ENCODE measurements at regions not wholly inside any gene's neighbourhood (a gene's known extent, or its start where the extent isn't known, plus 50 kb on each side); places are given as distances from the start of the nearest gene placed in this dataset.

DNA sequence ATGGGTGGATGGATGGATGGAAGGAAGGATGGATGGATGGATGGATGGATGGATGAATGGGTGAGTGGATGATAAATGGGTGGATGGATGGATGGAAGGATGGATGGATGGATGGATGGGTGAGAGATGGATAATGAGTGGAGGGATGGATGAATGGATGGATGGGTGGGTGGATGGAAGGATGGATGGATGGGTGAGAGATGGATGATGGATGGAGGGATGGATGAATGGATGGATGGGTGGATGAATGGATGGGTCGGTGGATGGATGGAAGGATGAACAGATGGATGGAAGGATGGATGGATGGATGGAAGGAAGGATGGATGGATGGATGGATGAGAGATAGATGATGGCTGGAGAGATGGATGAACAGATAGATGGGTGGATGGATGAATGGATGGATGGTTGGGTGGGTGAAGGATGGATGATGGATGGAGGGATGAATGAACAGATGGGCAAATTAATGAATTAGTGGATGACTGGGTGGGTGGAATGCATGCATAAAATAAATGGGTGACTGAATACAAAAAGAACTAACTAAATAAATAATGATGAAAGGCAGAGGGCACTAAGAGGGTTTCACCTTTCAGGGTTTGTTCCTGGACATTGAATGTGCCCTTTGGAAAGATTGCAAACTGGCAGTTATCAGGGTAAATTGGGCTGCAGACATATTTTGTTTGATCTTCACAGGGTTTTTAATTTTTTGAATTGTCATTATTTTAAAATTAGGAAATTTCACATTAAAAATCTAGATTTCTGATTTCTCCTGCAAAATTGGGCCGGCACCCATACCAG is 50.9 kb upstream of the PTPN1 start:
- H3K9me1 ChIP-seq (ENCODE audit: control insufficient read depth, insufficient read depth, low read length): no peaks in the 10 kb centered on the region
- no peak for DNase-seq (ENCODE audit: extremely low read depth in 1 of 4, low spot score in 3 of 4)
- ChIA-PET CTCF (ENCODE audit: low intra/inter-chr PET ratio) (interaction anchor here (2.3 to 6.7 kb wide), 3 partner anchors 59 to 273 kb away, joined by 9 to 58 read pairs (median 21); partner anchors contain the start of gene CEBPB), POLR2A (interaction anchor here (0.9 kb wide), 1 partner anchor 8 kb away, joined by 3 read pairs; no protein-coding TSS in a partner anchor)
- H3K79me2 ChIP-seq (ENCODE audit: control insufficient read depth, insufficient read depth, low read length): no peaks in the 10 kb centered on the region
- H3K36me3 ChIP-seq (ENCODE audit: control insufficient read depth, insufficient read depth, low read length): no peaks in the 10 kb centered on the region
- no peaks in the 10 kb centered on the region for H3K9me3 ChIP-seq (replicated peaks; ENCODE audit: control insufficient read depth, insufficient read depth, low read depth, low read length)
- no peak overlapping the region for H3K4me3 ChIP-seq
- in situ Hi-C loops (cut with MboI): no loop called here
- no peak overlapping the region for H2AFZ ChIP-seq (ENCODE audit: low read depth, low read length)
- FAIRE-seq: no peak
- intact Hi-C loops (cut with micrococcal nuclease): no loop called here
- no peaks in the 10 kb centered on the region for H4K20me1 ChIP-seq (replicated peaks; ENCODE audit: control insufficient read depth, insufficient read depth, low read length)
- H3K27me3 ChIP-seq (ENCODE audit: control insufficient read depth in 2 of 2, insufficient read depth in 2 of 2, low read length in 2 of 2): no peaks in the 10 kb centered on the region; a peak in 1 of 5 replicates
- WGBS (ENCODE audit: insufficient coverage, low coverage, missing lambda C conversion rate): 7% methylated on average over 1 of the region's 2 CpGs
- H3K27ac ChIP-seq (ENCODE audit: extremely low read depth, low read depth, low read length): no peak overlapping the region
- no TSS peak for BruUV-seq (replicated peaks)
- no peak overlapping the region for H3K9ac ChIP-seq (ENCODE audit: insufficient read depth in 1 of 2, low read depth in 2 of 2, low read length in 2 of 2)
- H3K4me1 ChIP-seq (replicated peaks in 1 of 2; ENCODE audit: control insufficient read depth in 2 of 2, insufficient read depth in 2 of 2, low read length in 2 of 2): peaks cover 23 to 27% of the 10 kb centered on the region in 2 experiments
- H3K4me2 ChIP-seq (ENCODE audit: insufficient read depth, low read length): no peak overlapping the region
- no peak for ATAC-seq
- TF ChIP-seq ZNF41 (CRISPR knock-in tag; conservative IDR thresholded peaks at IDR 0.05): no peak
- TF ChIP-seq, protein P1, sequence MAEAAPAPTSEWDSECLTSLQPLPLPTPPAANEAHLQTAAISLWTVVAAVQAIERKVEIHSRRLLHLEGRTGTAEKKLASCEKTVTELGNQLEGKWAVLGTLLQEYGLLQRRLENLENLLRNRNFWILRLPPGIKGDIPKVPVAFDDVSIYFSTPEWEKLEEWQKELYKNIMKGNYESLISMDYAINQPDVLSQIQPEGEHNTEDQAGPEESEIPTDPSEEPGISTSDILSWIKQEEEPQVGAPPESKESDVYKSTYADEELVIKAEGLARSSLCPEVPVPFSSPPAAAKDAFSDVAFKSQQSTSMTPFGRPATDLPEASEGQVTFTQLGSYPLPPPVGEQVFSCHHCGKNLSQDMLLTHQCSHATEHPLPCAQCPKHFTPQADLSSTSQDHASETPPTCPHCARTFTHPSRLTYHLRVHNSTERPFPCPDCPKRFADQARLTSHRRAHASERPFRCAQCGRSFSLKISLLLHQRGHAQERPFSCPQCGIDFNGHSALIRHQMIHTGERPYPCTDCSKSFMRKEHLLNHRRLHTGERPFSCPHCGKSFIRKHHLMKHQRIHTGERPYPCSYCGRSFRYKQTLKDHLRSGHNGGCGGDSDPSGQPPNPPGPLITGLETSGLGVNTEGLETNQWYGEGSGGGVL (CRISPR knock-in tag; IDR thresholded peaks at IDR 0.05): no peak
- 0 out of 2 replicates have a peak, but pooled peaks have one; percentile 50 for TF ChIP-seq ELF4 (CRISPR knock-in tag; IDR thresholded peaks at IDR 0.05)
- TF ChIP-seq HDAC2 (IDR thresholded peaks at IDR 0.05): peak; percentile 17; the same call in 1 of the 2 replicates
- no peak for TF ChIP-seq FIP1L1 (IDR thresholded peaks at IDR 0.05; ENCODE audit: low read depth, low read length, poor library complexity, severe bottlenecking)
- TF ChIP-seq ZBTB7A (IDR thresholded peaks at IDR 0.05; ENCODE audit: borderline replicate concordance, control insufficient read depth, low read depth, low read length): no peak
- 0 out of 2 replicates have a peak, but pooled peaks have one; percentile 46 for TF ChIP-seq YBX1 (IDR thresholded peaks at IDR 0.05)
- TF ChIP-seq, protein P2, sequence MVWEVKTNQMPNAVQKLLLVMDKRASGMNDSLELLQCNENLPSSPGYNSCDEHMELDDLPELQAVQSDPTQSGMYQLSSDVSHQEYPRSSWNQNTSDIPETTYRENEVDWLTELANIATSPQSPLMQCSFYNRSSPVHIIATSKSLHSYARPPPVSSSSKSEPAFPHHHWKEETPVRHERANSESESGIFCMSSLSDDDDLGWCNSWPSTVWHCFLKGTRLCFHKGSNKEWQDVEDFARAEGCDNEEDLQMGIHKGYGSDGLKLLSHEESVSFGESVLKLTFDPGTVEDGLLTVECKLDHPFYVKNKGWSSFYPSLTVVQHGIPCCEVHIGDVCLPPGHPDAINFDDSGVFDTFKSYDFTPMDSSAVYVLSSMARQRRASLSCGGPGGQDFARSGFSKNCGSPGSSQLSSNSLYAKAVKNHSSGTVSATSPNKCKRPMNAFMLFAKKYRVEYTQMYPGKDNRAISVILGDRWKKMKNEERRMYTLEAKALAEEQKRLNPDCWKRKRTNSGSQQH (CRISPR knock-in tag; IDR thresholded peaks at IDR 0.05): peak; percentile 33; the same call in 1 of the 2 replicates
- TF ChIP-seq, protein P3, sequence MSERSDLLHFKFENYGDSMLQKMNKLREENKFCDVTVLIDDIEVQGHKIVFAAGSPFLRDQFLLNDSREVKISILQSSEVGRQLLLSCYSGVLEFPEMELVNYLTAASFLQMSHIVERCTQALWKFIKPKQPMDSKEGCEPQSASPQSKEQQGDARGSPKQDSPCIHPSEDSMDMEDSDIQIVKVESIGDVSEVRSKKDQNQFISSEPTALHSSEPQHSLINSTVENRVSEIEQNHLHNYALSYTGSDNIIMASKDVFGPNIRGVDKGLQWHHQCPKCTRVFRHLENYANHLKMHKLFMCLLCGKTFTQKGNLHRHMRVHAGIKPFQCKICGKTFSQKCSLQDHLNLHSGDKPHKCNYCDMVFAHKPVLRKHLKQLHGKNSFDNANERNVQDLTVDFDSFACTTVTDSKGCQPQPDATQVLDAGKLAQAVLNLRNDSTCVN (CRISPR knock-in tag; IDR thresholded peaks at IDR 0.05): peak; percentile 45; the same call in 1 of the 2 replicates
- TF ChIP-seq CBX5 (IDR thresholded peaks at IDR 0.05; ENCODE audit: borderline replicate concordance, low read depth): no peak
- peak in 1 of 2 experiments; percentile 81; a peak in 2 of 4 replicates for TF ChIP-seq HDAC1 (IDR thresholded peaks at IDR 0.05)
- TF ChIP-seq, protein P4, sequence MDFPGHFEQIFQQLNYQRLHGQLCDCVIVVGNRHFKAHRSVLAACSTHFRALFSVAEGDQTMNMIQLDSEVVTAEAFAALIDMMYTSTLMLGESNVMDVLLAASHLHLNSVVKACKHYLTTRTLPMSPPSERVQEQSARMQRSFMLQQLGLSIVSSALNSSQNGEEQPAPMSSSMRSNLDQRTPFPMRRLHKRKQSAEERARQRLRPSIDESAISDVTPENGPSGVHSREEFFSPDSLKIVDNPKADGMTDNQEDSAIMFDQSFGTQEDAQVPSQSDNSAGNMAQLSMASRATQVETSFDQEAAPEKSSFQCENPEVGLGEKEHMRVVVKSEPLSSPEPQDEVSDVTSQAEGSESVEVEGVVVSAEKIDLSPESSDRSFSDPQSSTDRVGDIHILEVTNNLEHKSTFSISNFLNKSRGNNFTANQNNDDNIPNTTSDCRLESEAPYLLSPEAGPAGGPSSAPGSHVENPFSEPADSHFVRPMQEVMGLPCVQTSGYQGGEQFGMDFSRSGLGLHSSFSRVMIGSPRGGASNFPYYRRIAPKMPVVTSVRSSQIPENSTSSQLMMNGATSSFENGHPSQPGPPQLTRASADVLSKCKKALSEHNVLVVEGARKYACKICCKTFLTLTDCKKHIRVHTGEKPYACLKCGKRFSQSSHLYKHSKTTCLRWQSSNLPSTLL (IDR thresholded peaks at IDR 0.05): 0 out of 2 replicates have a peak, but pooled peaks have one; percentile 54
- TF ChIP-seq MCM3 (IDR thresholded peaks at IDR 0.05): peak; percentile 14; the same call in 1 of the 2 replicates

Measured in K562 (cell line).